Left colon (tissue), 2 donors: ENCODE measurements at regions not wholly inside any gene's neighbourhood (a gene's known extent, or its start where the extent isn't known, plus 50 kb on each side); places are given as distances from the start of the nearest gene placed in this dataset.

Experiments
- ATAC-seq: fragments of 200-7000 bp; cut with Tn5 transposase; one replicate; pipeline ENCODE4 v1.9.1; 2020; ENCODE audit warnings: mild to moderate bottlenecking, moderate library complexity
- DNase-seq, 2 donors: peaks; one replicate each; pipeline ENCODE4 v3.0.0-alpha.2; 2020
- intact Hi-C, 2 donors: fragments of 100-400 bp; cut with DNase I in 1 of 2; cut with micrococcal nuclease in 1 of 2; formaldehyde crosslinking; loops; one replicate each; pipeline versions ENCODE4 v1.11.2 to v1.14.0; 2022; cut with DNase I, micrococcal nuclease
- donor health status: DM: no; HTN: no; CAD: no.
- donor health status: DM: yes; HTN: yes; CAD: no.

DNA sequence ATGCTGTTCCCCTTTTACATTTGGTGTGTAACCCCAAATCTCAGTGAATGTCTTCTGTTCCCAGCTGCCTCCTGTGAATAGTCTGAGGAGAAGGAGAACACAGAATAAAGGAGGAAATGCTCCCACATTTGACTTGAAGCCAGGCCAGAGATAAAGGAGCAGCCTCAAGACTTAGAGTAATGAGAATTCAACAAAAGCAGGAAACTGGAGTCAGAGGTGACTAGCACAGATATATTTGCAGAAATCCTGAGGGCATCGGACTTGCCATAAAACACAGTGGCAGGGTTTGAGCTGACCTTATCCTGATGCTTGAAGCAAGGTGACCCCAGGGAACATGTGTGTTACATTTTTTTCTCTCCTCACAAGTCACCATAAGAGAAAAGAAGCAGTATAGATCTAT lies 291.4 kb upstream of the RND3 start:
- DNase-seq (no peak), ATAC-seq (no peak)
- intact Hi-C loops, result no loop called here

DNA sequence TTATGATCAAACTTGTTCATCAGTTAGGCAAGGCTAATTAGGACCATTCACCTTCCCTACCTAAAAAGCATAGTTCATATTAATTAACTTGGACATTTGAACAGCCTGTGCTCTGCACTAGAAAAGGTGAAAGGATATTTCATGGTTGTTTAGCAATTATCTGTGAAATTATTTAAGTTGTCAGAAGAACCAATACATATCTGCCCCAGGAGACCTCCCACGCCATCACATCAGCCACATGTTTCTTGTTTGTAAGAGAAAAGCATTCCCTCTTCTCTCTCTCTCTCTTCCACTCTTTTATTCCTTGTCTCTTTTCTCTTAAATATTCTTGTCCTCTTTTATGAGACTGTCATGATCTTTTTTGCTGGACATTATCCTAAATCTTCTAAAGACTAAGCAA lies 282.0 kb upstream of the RND3 start:
- ATAC-seq (no peak), DNase-seq (no peak)
- intact Hi-C loops, result no loop called here

DNA sequence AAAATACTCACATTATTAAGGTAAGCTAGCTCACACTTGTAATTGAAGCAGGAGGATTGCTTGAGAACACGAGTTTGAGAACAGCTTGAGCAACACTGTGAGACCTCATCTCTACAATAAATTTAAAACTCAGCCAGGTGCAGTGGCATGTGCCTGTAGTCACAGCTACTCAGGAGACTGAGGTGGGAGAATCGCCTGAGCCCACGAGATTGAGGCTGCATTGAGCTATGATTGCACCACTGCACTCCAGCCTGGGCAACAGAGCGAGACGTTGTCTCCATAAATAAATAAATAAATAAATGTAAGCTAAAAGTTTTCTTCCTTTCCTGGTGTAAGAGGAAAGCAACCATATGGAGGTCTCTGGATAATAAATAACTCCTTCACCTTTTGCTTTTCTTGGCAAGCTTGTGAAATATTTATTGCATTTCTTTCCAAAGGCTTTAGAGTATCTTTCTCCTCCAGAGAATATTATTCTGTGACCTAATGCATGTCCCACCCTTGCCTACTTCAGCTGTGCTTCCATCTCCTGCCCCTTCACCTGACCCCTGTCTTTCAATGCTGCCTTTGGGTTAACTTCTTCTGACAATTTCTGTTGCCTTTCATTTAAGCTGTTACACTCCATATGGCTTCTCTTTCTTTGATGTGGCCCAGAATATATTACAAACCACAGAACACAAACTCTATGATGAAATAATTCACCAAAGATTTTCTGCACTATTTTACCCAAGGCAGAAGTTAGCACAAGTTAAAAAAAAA lies 280.7 kb upstream of the RND3 start:
- DNase-seq (no peak), ATAC-seq (no peak)
- intact Hi-C loops, result no loop called here

DNA sequence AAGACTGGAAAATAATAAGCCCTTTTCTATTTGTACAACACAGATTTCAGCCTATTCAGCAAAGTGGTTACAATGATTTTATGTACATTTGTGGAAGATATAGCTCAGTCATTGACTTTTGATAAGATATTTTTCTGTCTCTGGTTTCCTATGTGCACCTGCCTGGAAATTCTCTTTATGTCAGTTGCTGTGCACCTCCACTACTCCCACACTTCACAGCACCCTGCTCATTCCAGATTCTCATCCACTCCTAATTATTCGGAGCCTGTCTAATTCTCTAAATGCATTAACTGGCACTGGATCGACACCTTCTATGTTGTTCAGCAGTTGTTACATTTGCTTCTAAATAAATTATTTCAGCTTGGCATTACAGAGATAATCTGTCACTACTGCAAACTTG lies 275.1 kb upstream of the RND3 start:
- no peak for DNase-seq
- intact Hi-C loops, result no loop called here

DNA sequence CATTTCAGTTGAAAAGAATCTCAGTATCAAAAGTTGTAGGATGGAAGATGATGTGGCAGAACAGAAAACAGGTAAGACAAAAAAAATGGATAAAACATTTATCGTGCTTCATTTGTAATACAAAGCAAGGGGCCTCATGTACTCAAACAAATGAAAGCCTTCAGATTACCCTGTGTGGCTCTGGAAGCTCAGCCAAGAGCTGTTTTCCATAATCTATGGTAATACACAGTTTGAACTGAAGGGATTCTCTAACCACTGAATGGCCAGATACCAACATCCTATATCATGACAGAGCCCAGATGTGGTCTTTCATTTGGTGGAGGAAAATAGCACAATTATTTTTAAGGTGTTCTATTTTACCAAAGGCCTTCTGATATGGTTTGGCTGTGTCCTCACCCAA lies 272.1 kb upstream of the RND3 start:
- intact Hi-C loops, result no loop called here
- no peak for ATAC-seq

More for the DNA sequence above, 275.1 kb upstream of the RND3 start:
- no peak for ATAC-seq

DNA sequence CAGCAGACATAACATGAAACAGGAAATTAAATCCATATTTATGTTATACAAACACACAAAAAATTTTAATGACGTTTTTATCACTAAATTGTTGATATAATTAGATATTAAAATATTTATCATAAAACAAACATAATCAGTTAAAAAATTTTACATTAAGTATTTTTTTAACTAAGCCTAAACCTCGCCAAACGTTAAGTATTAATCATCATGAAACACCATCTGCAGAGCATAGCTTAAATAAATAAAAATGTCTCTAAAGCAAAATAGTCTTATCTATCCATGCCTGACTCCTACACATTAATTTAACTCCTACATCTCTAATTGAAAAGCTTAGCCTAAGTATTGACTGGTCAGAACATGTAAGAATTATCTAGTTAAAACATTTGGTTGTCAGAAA lies 271.6 kb upstream of the RND3 start:
- intact Hi-C loops, result no loop called here
- no peak for DNase-seq
- ATAC-seq, result no peak

More for the DNA sequence above, 272.1 kb upstream of the RND3 start:
- DNase-seq, result no peak

DNA sequence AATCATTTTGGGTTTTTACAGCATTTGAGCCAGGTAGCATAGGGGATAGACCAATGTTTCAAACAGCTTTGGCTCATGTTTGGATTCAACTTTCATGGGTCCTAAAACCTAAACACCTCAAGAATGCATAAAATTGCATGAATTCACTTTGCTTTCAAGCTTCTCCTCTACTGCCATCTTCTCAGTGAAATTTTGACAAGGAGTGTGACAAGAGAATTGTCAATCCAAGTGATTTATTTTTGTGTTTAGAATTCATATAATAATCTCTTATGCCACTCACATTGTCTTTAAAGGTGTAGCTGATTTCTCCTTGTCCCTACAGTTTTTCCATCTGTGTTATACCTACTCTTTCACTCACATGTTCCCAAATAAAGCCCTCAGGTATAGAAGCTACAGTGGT lies 264.8 kb upstream of the RND3 start:
- DNase-seq (no peak), ATAC-seq (no peak)
- intact Hi-C loops, result no loop called here

DNA sequence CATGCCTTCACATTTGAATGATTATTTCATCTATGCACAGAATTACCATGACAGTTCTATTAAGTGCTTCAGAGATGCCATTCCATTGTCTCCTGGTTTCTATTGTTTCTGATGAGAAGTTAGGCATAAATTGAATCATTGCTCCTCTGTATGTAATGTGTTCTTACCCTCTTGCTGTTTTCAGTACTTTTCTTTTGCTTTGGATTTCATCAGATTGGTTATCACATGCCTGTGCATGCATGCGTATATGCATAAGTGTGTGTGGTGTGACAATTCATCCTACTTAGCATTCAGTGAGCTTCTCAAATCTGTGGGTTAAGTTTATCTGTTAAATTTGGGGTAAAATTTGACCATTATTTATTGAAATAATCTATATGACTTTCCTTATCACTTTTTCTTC lies 263.3 kb upstream of the RND3 start:
- no peak for DNase-seq
- no peak for ATAC-seq
- intact Hi-C loops, result no loop called here

DNA sequence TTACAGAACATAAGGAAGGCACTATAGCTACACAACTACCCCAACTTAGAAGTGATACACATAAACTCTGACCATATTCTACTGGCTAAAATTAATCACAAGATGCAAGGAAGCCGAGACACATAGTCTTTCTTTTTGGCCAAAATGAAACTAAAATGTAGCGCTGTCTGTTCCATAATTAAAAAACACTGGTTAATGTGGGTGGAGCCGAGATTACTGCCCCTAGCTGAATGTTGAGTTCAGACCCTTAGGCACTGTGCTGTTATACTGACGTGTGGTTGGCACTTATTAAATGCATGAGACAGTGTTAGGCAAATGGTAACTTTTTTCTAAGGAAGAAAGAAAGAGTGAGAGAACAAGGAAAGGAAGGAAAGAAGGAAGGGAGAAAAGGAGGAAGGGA lies 254.6 kb upstream of the RND3 start:
- DNase-seq (no peak), ATAC-seq (no peak)
- intact Hi-C loops, result no loop called here

DNA sequence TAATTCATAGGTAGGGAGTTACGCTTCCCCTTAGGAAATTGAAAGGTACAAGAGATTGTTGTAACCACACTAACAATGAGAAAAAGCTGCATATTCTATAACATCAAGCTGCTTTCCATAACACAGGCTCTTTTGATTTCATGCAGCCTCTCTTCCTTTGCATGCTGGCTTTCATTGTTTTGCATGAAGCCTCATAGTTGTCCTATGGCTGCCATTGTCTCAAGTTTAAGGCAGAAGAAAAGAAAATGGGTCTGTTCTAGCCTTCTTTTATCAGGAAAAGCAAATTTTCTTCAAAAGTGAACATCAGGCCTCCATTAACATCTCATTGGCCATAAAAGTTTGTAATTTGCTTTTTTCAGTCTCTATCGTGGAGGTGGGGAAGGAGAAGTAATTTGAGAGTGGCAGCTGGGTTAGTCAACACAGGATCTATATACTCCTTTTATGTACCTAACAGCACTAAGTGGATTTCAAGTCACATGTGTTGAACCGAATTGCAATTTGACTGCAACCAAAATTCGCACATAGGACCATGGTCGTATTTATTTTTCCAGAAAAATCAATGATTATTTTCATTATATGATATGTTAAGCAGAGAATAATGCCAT lies 248.5 kb upstream of the RND3 start:
- ATAC-seq, result no peak
- DNase-seq, result no peak
- intact Hi-C loops, result no loop called here

DNA sequence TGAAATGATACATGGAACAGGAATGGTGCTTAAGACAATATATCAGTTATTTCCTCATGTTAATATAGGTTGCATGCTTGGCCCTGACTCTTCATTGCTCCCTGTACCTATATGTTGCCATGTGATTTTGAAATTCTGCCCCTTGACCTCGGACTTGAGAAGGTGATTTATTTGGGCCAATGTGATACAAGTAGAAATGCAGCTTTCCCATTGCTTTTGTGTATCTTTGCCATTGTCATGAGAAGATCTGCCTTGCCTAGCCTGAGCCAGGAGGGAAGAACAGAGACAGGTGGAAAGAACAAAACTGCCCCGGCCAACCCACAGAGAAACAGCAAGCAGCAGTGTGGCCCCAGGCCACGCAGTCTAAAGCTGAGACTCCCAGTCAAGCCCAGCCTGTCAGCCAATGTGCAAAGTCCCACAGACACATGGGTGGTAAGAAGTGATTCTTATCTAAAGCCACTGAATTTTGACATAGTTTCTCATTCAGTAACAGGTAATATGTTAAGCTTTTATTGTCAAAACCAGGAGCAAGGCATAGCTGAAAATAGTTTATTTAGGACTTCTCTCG lies 245.7 kb upstream of the RND3 start:
- intact Hi-C loops, result no loop called here
- DNase-seq (no peak), ATAC-seq (no peak)

DNA sequence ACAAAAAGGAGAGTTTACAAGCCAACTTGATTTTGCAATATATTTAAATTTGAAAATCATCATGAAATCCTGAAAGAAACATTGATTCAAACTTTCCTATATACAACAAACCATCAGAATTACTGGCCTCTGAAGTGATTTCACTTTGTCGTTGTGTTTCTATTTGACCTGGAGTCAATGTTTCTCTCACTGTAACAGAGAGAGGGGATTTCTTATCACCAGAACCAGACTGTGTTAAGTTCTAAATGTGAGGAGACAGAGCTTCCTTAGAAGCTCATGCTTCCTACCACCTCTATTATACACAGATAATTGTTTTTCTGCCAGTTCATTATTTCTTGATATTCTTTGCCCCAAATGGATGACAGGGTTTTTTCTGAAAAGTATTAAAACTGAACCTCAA lies 245.0 kb upstream of the RND3 start:
- DNase-seq (no peak), ATAC-seq (no peak)
- intact Hi-C loops, result no loop called here

DNA sequence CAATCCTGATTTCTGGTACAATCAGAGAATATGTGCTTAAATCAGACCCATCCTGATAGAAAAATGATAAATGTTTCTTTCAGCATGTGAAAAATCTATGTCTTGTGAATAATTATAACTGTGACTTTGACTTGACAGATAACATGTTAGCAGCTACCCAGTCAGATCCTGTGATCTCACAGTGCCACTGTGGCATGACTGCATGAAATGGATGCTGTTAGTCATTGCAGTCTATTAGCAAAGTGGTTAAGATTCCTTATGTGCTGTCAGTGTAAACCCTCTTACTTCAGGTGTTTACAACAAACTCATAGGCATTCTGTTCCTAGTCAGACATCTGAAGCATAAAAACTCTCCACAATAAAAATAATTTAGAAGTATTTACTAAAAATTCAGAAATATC lies 244.6 kb upstream of the RND3 start:
- DNase-seq (no peak), ATAC-seq (no peak)
- intact Hi-C loops, result no loop called here

DNA sequence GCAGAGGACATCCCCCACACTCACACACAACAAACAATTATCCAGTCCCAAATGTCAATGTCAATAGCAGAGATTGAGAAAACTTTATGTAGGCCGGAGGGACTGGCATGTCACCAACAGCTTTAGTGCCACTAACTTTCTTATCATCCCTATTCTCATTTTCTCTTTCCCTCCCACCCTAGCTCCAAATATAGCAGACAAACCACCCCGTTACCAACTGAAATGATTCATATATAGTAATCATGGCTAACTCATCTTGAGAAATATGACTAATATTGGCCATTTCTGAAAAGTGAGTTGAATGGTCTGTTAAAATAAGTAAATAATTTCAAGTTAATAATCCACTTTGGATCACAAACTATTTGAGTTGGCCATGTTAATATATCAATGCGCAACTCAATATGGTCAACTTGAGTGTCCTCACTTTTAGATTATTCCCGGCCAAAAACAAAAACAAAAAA lies 242.1 kb upstream of the RND3 start:
- DNase-seq (no peak), ATAC-seq (no peak)
- intact Hi-C loops, result no loop called here

DNA sequence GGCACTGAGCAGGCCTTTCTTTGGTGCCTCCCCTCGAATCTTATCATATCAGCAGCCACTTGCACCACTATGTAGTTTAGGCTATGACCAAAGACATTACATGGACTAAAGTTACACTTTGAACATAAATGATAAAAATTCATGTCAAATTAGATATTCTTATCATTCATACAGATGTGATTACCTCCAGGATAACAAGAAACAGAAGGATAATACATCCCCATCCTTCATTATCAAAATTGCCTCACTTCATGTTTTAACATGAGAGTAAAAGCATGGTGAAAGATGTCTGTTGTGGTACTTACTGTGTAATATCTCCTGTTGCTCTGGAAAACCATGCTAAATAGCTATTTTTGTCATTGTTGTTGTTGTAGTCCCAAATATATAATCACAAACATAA lies 230.8 kb upstream of the RND3 start:
- no peak for DNase-seq
- no peak for ATAC-seq
- intact Hi-C loops, result no loop called here

DNA sequence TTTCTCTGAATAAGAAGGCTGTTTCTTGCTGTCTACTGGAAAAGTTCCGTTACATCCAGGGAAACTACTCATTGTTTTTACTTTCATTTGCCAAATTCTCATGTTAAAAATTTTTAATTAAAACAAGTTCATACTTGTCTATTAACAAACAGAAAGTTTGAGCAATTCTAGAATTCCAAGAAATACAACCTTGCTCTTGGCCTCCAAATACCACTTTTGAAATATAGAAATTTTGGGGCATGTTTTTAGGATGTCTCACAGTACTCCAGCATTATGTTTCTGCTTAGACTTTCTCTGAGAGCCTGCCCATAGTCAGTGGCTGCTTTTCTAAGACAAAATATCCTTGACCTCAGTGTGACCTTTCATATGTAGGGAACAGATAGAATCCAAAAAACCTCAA lies 228.7 kb upstream of the RND3 start:
- ATAC-seq, result no peak
- DNase-seq, result no peak
- intact Hi-C loops, result no loop called here

DNA sequence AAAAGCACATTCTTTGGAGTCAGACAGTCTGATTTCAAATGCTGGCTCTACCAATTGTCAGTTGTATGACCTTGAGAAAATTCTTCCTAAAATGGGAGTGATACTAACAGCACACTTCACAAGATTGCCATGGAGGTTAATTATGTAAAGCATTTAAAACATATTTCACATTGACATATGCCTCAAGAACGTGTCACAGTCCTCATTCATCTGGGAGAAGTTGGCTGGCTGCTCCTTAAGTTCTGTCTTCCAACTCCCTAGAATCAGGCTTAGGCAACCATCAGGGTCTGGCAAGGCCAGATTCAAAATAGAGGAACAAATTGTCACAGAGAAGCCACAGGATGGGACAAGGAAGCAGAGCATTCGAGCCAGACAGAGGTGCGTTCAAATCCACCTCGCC lies 228.0 kb upstream of the RND3 start:
- intact Hi-C loops, result no loop called here
- no peak for ATAC-seq

DNA sequence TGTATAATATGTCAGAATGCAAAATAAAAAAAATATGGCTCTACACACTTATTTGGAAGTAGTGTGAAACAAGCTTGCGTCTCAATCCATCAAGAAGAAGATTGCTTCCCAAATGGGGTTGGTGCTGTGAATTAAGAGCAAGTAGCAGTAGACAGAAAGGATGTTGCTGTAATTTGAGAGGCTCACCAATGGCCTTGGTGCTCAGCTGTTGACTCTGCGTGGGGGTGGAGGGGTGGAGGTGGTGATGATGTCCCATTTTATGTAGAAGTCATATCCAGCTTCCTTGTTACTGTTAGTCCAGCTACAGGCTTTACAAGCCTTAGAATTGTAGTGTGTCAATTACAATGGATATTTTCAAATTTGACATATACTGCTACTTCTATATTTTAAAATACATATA lies 223.4 kb upstream of the RND3 start:
- no peak for DNase-seq
- no peak for ATAC-seq
- intact Hi-C loops, result no loop called here

More for the DNA sequence above, 228.0 kb upstream of the RND3 start:
- DNase-seq, result no peak

DNA sequence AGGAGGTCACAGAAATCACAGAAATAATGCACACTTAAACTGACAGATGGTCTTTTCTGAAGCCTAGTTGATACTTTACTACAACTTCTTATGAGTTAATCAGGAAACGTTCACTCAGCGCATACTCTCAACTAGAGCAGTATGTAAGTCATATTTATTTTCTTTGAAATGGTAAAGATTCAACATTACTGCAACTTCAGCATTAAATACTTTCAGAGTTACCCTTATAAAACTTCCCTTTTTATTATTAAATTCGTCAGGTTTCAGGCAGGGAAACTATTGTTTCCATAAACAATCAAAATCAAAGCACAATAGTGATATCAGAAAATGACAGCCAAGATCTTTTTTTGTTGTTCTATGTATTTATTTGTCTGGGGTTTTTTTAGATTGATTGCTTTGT lies 222.6 kb upstream of the RND3 start:
- intact Hi-C loops, result no loop called here
- DNase-seq (no peak), ATAC-seq (no peak)

DNA sequence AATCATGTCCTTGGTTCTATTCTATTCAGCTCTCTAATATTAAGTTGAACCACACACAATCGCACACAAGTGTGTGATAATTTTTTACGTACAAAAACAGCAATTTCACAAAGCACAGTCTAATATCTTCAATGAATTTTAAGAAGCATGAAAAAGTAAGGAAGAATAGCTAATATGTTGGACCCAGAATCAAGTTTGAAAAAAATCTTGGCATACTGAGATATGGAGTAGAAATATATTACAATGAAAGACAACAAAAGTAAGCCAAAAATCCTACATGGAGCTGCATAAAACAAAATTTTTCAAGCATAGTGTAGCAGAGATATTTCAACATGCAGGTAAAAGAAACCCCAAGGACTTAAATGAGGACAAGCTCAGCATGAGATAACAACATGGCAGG lies 219.1 kb upstream of the RND3 start:
- ATAC-seq (no peak), DNase-seq (no peak)
- intact Hi-C loops, result no loop called here

DNA sequence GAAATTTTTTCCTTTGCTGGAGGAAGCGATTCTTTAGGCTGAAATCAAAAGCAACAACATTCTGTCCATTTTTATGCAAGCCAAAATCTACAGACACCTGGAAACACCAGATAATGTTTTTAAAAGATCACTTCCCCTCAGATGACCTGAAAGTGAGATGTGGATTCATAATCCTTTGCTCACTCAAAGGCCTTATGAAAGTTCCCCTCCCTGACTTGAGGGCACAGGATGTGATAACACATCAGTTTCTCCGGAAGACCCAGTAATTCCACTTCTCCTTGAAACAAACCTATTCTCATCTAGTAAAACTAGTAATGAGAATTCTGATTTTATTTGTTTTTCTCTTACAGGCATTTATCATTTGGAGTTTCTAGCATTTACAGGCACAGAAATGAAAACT lies 218.3 kb upstream of the RND3 start:
- ATAC-seq (no peak), DNase-seq (no peak)
- intact Hi-C loops, result no loop called here
